H1 (cell line): ENCODE measurements at regions not wholly inside any gene's neighbourhood (a gene's known extent, or its start where the extent isn't known, plus 50 kb on each side); places are given as distances from the start of the nearest gene placed in this dataset.

Experiments used
- EP300 ChIP-seq, 2 experiments: IDR thresholded peaks; 1 replicate in 1 of 2; 2 replicates in 1 of 2; pipeline ENCODE4 v1.6.1; 2011 to 2012; ENCODE audit warnings: low read depth in 2 of 2, low read length in 2 of 2, mild to moderate bottlenecking in 2 of 2, borderline replicate concordance in 1 of 2, inconsistent platforms in 1 of 2, moderate library complexity in 1 of 2
- HDAC6 ChIP-seq: IDR thresholded peaks from one replicate; pipeline ENCODE4 v1.7.1; 2012; ENCODE audit warnings: low read depth, mild to moderate bottlenecking, inconsistent platforms, low read length, moderate library complexity
- KDM4A ChIP-seq: IDR thresholded peaks from one replicate; pipeline ENCODE4 v1.7.1; 2012; ENCODE audit warnings: low read depth, mild to moderate bottlenecking, moderate library complexity, low read length, inconsistent platforms; ENCODE audit not compliant: severe bottlenecking
- RXRA ChIP-seq: IDR thresholded peaks from 2 replicates; pipeline ENCODE4 v1.6.1; 2011; ENCODE audit warnings: low read depth, mild to moderate bottlenecking, low read length, moderate library complexity; ENCODE audit not compliant: insufficient read depth
- TF ChIP-seq, protein P1 (sequence below): IDR thresholded peaks from 2 replicates; pipeline ENCODE4 v1.6.1; 2012; ENCODE audit warnings: low read length, inconsistent platforms
- TF ChIP-seq, protein P2 (sequence below), 3 experiments: IDR thresholded peaks; 1 replicate in 2 of 3; 2 replicates in 1 of 3; pipeline versions ENCODE4 v1.5.1 to v1.6.1; 2011; ENCODE audit warnings: low read length in 3 of 3, mild to moderate bottlenecking in 3 of 3, inconsistent platforms in 2 of 3, low read depth in 1 of 3, moderate library complexity in 1 of 3; ENCODE audit not compliant: insufficient read depth in 1 of 3; ENCODE audit errors: control extremely low read depth in 1 of 3

DNA sequence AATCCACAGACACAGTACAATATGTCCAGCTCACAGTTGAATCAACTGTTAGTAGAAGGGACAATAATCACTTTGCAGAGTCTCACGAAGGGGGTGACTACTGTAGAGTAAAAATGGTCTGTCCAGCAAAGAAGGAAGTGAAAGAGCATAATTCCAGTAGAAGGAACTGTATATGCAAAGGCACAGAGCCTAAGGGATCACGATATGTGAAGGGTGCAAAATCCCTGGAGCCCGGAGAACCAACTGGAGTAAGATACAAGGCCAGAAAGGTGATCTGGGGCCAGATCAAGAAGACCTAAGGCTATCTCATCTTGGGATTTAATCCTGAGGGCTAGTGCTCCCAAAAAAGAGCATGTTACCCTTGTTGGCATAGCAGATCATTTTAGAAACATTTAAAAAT, 192.7 kb upstream of the LDB2 start:
- TF ChIP-seq KDM4A (no peak), EP300 (IDR thresholded peaks at IDR 0.05; ENCODE audit: borderline replicate concordance in 1 of 2, low read depth in 2 of 2, low read length in 2 of 2) (no peak), HDAC6 (no peak), RXRA (no peak)
- TF ChIP-seq, protein P1, sequence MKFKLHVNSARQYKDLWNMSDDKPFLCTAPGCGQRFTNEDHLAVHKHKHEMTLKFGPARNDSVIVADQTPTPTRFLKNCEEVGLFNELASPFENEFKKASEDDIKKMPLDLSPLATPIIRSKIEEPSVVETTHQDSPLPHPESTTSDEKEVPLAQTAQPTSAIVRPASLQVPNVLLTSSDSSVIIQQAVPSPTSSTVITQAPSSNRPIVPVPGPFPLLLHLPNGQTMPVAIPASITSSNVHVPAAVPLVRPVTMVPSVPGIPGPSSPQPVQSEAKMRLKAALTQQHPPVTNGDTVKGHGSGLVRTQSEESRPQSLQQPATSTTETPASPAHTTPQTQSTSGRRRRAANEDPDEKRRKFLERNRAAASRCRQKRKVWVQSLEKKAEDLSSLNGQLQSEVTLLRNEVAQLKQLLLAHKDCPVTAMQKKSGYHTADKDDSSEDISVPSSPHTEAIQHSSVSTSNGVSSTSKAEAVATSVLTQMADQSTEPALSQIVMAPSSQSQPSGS = no peak
- TF ChIP-seq, protein P2, sequence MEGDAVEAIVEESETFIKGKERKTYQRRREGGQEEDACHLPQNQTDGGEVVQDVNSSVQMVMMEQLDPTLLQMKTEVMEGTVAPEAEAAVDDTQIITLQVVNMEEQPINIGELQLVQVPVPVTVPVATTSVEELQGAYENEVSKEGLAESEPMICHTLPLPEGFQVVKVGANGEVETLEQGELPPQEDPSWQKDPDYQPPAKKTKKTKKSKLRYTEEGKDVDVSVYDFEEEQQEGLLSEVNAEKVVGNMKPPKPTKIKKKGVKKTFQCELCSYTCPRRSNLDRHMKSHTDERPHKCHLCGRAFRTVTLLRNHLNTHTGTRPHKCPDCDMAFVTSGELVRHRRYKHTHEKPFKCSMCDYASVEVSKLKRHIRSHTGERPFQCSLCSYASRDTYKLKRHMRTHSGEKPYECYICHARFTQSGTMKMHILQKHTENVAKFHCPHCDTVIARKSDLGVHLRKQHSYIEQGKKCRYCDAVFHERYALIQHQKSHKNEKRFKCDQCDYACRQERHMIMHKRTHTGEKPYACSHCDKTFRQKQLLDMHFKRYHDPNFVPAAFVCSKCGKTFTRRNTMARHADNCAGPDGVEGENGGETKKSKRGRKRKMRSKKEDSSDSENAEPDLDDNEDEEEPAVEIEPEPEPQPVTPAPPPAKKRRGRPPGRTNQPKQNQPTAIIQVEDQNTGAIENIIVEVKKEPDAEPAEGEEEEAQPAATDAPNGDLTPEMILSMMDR (IDR thresholded peaks at IDR 0.05; ENCODE audit: control extremely low read depth in 1 of 3, insufficient read depth in 1 of 3, low read depth in 1 of 3, low read length in 3 of 3) = no peak
